GM18520 (cell line): ENCODE measurements at regions not wholly inside any gene's neighbourhood (a gene's known extent, or its start where the extent isn't known, plus 50 kb on each side); places are given as distances from the start of the nearest gene placed in this dataset.
"Not testable (repeated sequence)": the region's sequence is repeated elsewhere in the genome, so short reads cannot be mapped to it uniquely, and the experiment has no call there.

Source experiments
- ATAC-seq: cut with Tn5 transposase; IDR thresholded peaks from one replicate; pipeline ENCODE4 v1.9.1; 2021; ENCODE audit not compliant: unreplicated experiment

DNA sequence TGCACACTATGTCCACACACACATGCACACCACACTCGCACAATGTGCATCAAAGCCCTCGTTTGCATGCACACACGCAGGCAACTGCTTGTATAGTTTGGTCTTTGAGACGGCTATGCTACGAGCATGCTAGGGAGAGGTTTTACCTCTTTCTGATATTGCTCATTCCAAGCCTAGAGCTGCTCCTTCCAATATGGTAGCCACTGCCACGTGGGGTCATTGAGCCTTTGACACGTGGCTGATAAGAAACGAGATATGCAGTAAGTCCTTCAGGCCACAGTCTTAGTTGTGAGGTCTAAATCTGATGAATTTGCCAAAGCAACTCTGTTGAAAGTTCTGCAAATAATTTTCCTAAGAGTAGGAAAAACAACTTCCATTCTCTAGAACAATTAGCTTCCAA, 204.4 kb downstream of the KLF6 start:
- ATAC-seq = no peak

DNA sequence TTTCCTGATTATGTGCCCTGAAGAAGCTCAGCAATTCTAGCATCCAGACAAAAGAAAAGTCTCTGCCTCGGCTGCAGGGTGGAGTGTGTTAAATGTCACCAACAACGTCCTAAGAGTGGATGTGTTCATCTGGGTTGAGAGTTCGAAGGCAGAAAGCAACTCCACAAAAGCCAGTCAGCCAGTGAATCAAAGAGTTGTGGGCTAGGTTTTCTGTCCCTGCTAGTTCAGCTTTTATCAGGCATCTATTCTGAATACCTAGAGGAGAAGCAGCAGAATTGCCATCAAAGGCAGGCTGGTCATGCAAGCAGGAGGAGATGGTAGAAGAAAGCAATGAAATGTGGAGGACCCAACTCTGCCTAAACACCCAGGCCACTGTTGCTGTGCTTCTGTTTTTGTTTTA, 205.2 kb downstream of the KLF6 start:
- ATAC-seq = no peak

DNA sequence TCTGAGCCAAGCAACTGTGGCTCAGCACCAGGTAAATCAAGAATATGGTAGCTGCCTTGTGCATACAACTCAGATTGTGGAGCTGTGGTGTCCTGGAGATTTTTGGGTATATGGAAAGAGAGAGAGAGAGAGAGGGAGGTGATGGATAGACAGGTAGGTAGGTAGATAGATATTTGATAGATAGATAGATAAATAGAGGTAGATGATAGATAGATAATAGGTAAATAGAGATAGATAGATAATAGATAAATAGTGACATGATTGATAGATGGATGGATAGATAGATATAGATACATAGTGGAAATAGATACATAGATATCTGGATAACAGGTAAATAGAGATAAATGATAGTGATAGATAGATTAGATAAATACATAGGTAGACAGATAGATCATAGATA, 206.3 kb downstream of the KLF6 start:
- no peak for ATAC-seq

DNA sequence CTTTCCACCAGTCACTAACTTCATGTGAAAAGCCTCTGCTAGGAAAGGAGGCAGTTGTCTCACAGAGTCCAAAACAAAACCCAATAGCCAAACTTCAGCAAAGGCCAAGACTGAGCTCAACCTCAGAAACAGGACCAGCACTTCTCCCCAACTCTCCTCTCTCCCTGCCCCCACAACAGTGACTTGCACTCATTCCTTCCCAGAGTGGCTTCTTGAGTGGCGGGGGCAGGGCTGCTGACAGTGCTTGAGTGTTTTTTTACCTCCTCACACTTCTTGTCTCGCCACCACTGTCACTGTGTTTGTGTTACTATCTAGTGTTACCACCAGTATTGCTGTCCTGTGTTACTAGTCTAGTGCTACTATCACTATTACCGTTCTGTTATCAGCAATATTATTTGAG, 206.8 kb downstream of the KLF6 start:
- ATAC-seq = no peak

DNA sequence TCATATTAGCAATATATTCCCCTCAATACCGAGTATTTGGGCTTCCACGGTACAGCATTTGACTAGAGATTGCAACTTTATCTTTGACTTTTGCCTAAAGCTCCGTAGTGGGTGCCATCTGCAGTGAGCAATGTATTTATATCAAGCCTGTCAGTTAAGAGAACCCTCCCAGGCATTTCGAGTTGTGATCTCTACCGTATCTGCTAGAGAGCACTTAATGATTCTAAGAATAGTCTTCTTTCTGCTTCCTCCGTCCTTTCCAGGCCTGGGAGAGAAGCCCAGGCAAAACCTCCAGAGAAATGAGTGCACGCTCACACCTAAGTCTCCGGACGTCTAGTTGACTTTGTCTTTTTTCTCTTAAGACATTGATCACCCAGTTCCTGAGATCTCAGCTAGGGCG, 210.6 kb downstream of the KLF6 start:
- ATAC-seq = no peak

DNA sequence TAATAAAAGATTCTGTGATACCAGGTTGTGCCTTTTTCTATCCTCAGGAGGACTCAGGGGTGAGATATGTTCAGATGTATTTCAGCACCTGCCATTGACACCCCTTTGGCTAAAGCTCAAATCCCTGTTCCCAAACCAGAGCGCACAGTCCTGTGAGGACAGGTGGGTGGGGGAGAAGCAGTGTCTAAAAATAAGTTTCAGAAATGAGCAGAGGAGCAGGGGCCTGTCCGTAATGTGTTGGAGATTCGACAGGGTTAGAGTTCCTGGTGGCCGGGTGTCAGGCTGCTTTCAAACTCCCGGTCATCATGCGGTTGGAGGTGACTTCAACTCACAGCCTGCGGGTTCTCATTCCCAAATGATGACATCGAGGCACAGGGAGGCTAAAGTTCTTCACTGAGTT, 211.5 kb downstream of the KLF6 start:
- ATAC-seq = no peak

DNA sequence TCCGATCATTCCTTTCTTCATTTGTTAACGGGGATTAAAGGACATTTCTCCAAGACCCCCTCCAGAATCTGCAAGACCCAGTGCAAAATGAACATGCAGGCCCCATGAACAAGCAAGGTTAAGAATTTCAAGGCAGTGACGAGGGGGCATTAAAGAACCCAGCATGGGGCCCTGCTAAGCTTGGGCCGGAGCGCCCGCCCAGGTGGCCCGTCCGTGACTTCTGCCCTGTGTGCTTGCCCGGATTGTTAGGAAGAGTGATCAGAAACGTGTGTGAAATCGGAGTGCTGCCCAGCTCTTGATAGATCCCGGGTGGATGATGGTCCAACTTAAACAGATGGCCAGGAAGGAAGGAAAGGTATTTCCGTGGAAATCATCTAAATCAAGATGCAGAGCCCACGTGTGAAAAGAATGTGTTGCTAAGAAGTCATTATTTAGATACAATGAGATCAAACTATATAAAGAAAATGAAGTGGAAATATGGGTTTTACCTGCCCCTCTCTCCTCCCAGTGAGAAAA, 213.6 kb downstream of the KLF6 start:
- no peak for ATAC-seq

DNA sequence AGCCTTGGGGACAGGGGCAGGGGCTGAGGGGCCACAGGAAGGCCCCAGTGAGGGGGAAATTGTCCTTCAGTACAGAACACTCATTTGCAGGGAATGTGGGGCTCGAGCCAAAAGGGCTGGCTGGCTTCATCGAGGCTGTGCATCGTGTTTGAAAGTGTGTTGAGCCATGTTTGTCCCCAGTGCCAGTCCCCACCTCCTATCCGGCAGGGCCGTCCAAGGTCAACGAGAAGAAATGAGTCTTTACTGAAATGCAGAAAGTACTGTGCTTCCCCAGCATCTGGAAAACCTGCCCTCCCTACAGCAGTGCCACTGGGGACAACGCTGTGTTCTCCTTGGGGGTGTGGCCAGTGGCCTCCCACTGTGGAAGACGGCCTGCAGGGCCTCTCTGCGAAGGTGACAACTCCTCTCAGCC, 214.1 kb downstream of the KLF6 start:
- no peak for ATAC-seq

DNA sequence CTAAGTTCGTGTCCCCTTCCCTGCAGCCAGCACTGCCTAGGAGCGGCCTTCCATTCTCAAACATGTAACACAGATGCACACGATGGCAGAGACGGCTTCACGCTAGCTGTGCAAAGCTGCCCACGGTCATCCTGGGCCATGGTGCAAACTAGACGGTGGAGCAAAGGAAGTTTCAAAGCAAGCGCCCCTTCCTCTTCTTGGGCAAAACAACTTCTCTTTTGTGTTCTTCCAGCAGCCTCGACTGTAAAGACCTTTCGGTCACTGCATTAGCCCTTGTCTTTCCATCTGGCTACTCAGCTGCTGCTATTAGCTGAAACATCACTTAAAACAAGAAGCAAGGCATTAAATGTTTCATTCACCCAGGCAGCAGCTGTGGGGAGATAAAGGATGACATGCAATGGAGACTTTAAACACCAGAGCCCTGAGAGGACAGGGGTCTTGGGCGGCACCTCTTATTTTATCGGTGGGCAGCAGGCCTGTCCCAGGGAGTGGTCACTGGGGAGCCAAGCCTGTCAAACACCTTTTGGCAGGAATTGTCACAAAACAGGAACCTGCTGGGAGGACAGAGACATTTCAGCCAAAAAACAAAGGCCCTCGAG, 214.8 kb downstream of the KLF6 start:
- ATAC-seq = no peak

DNA sequence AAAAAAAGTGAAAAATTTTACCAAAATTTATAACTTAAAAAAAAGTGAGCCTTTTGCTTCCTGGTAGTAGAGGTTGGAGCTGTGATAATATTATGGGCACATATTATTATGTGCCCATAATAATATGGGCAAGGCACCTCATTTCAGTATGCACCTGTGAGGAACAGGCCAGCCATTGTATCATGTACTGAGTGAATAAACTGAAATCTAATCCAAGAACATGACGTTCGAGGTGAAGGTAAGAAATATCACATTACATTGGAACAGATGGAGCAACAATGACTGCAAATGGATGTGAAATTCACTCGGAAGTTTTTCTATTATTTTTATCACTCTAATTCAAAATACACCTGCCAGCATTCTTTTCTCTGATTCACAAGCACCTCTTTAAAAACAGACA, 216.0 kb downstream of the KLF6 start:
- ATAC-seq = no peak

DNA sequence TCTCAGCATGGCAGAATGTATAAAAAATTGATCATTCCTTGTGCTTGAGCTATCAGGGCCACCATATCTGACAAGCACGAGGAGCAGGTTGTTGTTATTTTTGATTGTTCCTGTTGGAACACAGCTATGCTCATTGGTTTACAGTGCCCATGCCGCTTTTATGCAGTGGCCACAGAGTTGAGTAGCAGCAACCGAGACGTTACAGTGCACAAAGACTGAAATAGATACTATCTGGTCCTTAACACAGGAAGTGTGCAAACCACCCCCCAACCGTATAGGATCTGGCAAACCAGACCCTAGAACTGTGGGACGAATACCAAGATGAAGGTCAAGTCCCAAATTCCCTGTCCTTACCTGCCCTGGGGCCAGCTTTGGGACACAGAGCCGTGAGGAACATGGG, 216.6 kb downstream of the KLF6 start:
- ATAC-seq = no peak

DNA sequence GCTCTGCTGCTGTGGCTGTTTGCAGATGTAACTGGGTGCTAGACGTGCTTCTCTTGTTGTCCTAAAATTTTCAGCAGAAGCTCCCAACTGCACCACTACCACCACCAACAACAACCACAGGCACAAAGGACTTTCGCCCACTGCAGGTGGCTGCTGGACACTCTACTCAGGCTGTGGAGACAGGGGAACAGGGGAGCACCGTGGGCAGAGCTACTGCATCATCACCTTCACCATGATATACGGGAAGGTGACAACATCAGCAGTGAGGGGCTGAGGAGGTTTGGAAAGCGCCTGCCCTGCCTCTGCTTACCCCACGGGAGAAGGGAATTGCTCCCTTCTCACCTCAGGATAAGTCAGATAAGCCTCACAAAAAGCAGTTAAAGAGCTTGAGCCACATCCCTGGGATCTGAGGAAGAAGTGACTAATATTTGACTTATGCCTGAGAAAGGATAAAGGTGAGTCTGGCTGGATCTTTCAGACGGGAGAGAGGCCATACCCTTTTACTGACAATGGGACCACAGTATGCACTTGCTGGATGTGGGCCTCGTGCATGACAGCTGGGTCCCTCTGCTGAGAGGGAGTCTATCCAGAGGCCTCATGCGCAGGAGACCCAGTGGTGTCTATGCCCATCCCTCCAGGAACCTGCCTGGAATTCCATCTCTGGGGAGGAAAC, 217.6 kb downstream of the KLF6 start:
- ATAC-seq = no peak

DNA sequence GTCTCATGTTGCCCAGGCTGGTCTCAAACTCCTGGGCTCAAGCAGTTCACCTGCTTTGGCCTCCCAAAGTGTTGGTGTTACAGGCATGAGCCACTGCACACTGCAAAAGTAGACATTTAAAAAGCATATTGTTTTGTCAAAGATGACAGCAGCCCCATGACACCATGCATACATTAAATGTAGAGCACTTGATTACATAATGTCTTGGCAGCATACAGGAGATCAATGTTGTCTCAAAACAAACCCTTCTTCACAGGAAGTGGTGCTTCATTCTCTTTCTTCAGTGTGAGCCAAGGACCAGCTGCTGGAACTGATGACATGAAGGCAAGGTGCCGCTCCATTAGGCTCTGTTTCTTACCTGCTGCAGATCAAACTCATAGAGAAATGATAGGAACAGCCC, 218.4 kb downstream of the KLF6 start:
- no peak for ATAC-seq

DNA sequence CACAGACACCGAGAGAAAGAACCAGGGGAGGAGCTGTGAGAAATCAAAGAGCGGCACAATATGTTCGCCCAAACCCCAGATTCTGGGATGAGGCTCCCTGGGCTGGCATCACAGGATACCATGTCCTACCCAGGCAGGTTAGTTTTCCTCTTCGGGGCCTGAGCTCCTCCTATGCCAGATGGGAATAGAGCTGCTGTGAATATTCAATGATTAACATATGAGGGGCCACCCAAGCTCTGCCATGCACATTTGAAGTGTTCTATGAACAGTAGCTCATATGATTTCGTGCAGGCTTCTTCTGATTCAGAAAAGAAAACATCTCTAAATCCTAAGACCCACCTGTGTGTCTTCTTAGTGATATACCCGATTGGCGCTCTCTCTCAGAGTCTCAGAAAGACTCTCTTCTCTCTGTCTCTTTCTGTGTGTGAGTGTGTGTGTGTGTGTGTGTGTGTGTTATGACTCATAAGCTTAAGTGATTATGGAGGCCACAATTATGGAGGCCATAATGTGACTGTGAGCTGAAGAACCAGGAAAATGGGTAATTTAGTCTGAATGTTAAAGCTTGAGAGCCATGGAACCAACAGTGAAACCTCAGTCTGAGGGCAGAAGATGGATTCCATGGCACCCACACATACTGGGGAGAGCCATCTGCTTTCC, 220.5 kb downstream of the KLF6 start:
- no peak for ATAC-seq

DNA sequence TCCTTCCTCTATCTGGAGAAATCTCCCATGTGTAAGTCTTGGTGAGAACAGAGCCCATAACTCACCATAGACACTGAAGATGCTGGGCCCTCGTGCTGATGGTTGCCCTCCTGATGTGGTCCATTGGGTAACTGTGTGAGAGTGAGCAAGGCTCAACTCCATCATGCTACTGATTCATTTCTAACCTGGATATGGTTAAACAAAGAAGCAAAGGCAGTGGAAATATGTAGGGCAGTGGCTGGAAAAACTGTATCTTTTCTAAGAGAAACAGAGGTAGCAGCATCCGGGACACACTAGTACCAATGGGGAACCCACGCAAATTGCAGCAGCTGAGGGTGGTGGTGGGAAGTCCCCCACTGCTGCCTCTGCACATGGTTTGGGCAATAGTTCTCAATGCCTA, 221.7 kb downstream of the KLF6 start:
- no peak for ATAC-seq

DNA sequence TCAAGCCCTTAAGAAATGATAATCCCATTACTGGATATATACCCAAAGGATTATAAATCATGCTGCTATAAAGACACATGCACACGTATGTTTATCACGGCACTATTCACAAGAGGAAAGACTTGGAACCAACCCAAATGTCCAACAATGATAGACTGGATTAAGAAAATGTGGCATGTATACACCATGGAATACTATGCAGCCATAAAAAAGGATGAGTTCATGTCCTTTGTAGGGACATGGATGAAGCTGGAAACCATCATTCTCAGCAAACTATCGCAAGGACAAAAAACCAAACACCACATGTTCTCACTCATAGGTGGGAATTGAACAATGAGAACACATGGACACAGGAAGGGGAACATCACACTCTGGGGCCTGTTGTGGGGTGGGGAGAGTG, 224.4 kb downstream of the KLF6 start:
- ATAC-seq = not testable (repeated sequence)

DNA sequence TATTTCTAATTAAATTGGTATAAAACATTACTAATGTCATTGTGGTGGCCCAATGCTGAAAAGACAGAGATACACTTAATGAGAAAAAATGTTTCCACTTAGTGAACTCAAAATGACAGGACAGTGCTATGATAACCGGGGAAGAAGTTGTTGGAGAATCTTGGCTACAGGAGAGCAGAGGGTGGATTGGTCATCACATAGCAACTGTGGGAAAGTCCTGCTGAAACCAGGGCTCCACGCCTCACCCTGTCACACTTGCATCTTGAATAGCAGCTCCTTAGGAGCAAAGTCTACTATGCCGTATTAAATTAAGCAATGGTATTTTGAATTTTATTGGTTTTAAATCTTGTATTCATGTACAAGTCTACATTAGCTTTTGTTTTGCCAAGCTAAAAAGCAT, 225.5 kb downstream of the KLF6 start:
- no peak for ATAC-seq

DNA sequence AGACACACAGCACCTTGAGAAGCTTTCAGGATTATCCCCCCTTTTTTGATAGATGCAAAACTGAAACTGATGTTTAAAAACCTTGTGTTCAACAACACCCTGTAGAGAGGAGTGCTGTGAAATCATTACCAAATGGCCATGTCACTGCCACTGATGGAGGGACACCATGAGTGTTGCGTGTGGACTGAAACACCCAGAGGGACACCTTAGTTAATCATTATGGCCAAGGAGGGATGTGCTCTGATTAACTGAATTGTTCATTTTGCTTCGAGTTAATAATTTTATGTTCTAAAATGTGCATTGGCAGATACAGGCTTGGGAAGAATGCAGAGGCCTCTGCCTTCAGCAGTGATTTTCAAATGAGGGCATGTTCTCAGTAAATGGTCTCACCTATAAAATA, 226.0 kb downstream of the KLF6 start:
- no peak for ATAC-seq

DNA sequence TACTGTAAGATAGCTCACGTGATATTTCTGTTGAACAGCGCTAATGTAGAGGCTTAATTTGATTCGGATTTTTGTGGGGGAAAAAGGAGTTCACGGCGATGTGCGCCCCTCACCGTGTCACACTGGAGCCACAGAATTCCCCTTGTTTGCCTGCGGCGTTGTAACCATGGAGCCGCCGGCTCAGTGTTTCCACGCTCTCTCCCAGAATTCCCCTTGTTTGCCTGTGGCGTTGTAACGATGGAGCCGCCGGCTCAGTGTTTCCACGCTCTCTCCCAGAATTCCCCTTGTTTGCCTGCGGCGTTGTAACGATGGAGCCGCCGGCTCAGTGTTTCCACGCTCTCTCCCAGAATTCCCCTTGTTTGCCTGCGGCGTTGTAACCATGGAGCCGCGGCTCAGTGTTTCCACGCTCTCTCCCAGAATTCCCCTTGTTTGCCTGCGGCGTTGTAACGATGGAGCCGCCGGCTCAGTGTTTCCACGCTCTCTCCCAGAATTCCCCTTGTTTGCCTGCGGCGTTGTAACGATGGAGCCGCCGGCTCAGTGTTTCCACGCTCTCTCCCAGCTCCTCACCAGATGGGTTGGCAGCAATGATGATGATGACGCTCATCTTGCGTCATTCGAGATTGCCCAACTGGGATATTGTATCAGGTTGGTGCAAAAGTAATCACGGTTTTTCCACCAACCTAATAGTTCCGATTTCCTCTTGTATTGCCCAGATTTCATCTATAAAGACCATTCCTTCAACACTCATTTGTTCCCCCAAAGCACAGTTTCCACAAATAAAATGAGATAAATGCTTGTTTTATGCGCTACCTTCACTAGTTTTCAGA, 228.6 kb downstream of the KLF6 start:
- not testable (repeated sequence) for ATAC-seq

DNA sequence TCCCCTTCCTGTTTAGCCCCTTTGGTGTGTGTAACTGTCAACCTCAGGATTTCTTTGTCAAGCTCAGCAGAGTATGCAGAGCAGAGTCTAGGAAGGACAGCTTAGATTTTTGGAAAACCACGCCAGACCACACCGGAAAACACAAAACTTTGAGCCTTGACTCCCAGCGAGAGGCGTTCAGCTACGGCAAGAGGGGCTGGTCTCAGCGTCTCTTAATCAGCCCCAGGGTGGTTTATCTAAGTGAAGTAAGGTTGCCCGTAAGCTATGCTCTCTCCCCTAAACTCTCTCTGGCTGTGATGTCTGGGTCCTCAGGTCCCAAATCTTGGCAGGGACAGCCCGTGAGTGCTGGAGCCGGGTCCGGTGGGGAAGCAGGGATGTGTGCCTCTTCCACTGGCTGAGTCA, 230.9 kb downstream of the KLF6 start:
- no peak for ATAC-seq

DNA sequence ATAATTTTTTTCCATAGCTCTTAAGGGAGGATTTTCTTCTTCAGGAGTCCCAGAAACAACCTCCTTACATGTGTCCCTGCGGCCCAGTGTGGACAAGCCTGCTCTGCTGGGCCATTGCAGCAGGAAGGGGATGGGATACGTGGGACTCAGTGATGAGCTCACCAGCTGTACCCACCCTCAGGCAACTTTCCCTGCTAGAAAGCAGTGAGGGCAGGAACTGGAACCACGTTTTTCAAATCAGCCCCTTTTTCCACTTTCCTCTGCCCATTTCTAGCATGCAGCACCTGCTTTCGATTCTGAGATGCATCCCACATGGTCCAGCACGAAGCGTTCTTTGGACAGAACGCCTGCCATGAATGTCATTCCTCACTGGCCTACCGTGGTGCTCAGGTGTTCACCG, 232.7 kb downstream of the KLF6 start:
- no peak for ATAC-seq

DNA sequence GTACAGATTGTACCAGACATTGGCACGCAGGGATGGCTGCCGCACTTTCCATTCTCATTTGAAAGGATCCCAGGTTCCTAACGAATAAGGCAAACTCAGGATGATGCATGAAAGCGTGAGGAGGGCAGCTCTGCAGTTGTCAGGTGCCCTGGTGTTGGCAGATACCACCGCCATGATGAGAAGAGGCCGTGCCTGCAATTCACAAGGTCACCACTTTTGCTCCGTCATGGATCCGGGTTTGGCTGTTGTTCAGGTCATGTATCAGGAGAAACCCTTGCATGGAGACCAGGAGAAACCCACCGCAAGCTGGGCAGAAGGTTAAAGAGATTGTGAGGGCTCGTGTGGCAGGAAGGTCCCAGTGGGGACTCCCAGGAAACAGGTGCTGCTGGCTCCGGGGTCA, 233.2 kb downstream of the KLF6 start:
- ATAC-seq = no peak
